HUES48 (cell line): ENCODE measurements at regions not wholly inside any gene's neighbourhood (a gene's known extent, or its start where the extent isn't known, plus 50 kb on each side); places are given as distances from the start of the nearest gene placed in this dataset.

Source experiments
- H3K27ac ChIP-seq: one replicate; pipeline ENCODE4 v1.7.0; 2013; ENCODE audit warnings: low read depth, low read length, inconsistent platforms
- H3K27me3 ChIP-seq: 2 replicates; pipeline ENCODE4 v1.6.1; 2013; ENCODE audit warnings: mild to moderate bottlenecking, low read length; ENCODE audit not compliant: control insufficient read depth, insufficient read depth
- H3K36me3 ChIP-seq: 2 replicates; pipeline ENCODE4 v1.6.1; 2013; ENCODE audit warnings: low read length; ENCODE audit not compliant: control insufficient read depth, insufficient read depth
- H3K4me1 ChIP-seq: 2 replicates; pipeline ENCODE4 v1.6.1; 2013; ENCODE audit warnings: mild to moderate bottlenecking, low read length; ENCODE audit not compliant: control insufficient read depth, insufficient read depth
- H3K4me3 ChIP-seq: 2 replicates; pipeline ENCODE4 v1.5.1; 2013; ENCODE audit warnings: mild to moderate bottlenecking, low read depth, low read length
- H3K9ac ChIP-seq: 2 replicates; pipeline ENCODE4 v1.6.1; 2013; ENCODE audit warnings: mild to moderate bottlenecking, low read depth, low read length, moderate library complexity
- H3K9me3 ChIP-seq: 2 replicates; pipeline ENCODE4 v1.6.1; 2013; ENCODE audit warnings: low read length; ENCODE audit not compliant: control insufficient read depth, insufficient read depth

DNA sequence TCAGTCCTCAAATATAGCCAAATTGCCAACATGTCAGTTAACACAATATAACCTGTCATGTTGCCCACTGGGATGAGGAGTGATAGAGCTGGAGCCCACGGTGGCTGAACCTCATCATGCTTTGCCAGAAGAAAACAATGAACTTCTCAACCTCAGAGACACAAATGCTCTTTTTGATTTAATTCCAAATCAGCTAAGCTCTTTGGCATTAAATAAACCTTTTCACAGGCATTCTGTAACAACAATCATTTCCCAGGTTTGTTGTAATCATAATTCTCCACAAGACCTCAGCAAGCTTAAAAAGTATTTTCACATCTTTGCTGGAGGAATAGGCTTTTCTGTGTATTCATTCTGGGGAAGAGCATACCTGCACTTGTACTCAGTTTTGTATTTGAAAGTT lies 830.9 kb downstream of the MAT2B start:
- Histone ChIP-seq H3K4me1 (no peaks in the 10 kb centered on the region), H3K27ac (no peak overlapping the region), H3K36me3 (no peaks in the 10 kb centered on the region), H3K9ac (no peak overlapping the region), H3K27me3 (no peaks in the 10 kb centered on the region), H3K4me3 (no peak overlapping the region), H3K9me3 (no peaks in the 10 kb centered on the region)

GRCh38 chr5:164336906-164337305 lies 831.5 kb downstream of the MAT2B start:
- H3K9me3 ChIP-seq = no peaks in the 10 kb centered on the region
- H3K4me3 ChIP-seq = no peak overlapping the region
- no peak overlapping the region for H3K9ac ChIP-seq
- no peaks in the 10 kb centered on the region for H3K4me1 ChIP-seq
- H3K36me3 ChIP-seq = no peaks in the 10 kb centered on the region
- no peaks in the 10 kb centered on the region for H3K27me3 ChIP-seq
- H3K27ac ChIP-seq = no peak overlapping the region

DNA sequence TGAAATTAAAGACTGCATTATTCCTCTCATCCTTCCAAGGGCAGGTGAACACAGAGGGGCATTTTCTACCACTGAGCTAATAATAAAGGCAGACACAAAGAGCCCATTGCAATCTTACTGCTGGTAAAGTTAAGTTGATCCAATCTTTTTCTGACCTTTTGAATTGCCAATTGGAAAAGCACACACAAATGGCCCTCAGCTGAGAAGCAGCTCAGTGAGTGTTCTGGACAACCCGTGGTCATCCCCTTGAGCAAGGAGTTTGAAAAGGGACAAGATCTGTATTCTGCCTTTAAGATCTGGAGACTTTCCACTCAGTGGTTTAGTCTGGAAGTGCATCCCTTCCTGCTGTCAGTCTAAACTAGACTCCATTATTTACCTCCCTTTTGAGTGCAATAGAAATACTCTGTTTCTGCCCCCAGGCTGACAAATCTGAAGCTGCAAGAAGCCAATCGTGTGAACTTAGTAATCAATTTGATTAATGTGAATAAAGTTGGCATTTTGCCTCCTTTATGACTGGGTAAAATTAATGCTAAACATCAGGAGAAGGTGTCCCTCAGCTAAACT lies 835.7 kb downstream of the MAT2B start:
- Histone ChIP-seq H3K4me1 (no peaks in the 10 kb centered on the region), H3K27me3 (no peaks in the 10 kb centered on the region), H3K9me3 (no peaks in the 10 kb centered on the region), H3K27ac (no peak overlapping the region), H3K36me3 (no peaks in the 10 kb centered on the region), H3K4me3 (no peak overlapping the region), H3K9ac (no peak overlapping the region)

DNA sequence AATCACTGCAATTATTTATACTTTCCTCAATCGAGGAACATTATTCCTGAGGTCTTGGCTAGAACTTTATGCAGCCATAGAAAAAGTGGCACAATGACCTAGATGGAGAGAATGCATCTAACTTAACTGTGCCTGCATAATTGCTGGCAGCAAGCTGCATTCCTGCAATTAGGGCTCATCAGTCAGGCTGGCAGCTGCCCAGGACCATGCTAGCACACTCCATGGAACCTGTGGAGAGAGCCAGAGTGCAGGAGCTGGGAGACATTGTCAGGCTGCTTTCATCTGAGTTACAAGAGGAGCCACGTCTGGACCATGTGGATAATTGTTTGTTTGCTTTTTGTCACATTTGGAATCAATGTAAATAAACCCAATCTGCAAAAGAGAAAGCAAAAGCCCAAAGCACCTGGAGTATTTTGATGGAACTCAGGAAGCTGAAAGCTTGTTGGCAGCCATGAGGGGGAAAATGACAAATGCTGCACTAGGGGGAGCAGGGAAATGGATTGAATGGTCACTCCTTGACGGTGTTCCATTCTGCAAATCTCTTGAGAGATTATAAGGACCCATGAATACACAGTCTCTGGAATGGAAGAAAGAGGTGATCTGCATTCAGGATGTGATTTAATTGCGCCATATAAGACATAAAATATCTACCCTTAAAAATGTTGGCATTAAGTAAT lies 839.9 kb downstream of the MAT2B start:
- no peak overlapping the region for H3K4me3 ChIP-seq
- no peaks in the 10 kb centered on the region for H3K4me1 ChIP-seq
- no peaks in the 10 kb centered on the region for H3K27me3 ChIP-seq
- H3K27ac ChIP-seq = no peak overlapping the region
- H3K36me3 ChIP-seq = no peaks in the 10 kb centered on the region
- no peak overlapping the region for H3K9ac ChIP-seq
- H3K9me3 ChIP-seq = no peaks in the 10 kb centered on the region

DNA sequence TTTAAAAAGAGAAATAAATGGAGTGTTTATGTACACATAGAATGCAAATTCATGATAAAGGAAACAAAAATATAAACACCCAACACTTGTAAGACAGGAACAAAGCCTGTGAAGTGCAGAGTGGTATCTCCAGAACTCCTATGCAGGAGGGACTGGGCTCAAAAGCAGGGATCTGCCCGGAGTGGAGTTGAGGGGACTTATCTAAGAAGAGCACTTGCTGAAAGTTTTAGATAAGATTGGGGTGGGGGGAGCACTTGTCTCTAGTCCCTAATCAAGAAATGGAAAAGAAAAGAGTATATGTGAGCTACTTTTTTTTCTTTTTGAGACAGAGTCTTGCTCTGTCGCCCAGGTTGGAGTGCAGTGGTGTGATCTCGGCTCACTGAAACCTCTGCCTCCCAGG lies 840.4 kb downstream of the MAT2B start:
- no peak overlapping the region for H3K27ac ChIP-seq
- H3K4me1 ChIP-seq = no peaks in the 10 kb centered on the region
- no peaks in the 10 kb centered on the region for H3K27me3 ChIP-seq
- no peaks in the 10 kb centered on the region for H3K36me3 ChIP-seq
- no peak overlapping the region for H3K4me3 ChIP-seq
- H3K9ac ChIP-seq = no peak overlapping the region
- no peaks in the 10 kb centered on the region for H3K9me3 ChIP-seq

DNA sequence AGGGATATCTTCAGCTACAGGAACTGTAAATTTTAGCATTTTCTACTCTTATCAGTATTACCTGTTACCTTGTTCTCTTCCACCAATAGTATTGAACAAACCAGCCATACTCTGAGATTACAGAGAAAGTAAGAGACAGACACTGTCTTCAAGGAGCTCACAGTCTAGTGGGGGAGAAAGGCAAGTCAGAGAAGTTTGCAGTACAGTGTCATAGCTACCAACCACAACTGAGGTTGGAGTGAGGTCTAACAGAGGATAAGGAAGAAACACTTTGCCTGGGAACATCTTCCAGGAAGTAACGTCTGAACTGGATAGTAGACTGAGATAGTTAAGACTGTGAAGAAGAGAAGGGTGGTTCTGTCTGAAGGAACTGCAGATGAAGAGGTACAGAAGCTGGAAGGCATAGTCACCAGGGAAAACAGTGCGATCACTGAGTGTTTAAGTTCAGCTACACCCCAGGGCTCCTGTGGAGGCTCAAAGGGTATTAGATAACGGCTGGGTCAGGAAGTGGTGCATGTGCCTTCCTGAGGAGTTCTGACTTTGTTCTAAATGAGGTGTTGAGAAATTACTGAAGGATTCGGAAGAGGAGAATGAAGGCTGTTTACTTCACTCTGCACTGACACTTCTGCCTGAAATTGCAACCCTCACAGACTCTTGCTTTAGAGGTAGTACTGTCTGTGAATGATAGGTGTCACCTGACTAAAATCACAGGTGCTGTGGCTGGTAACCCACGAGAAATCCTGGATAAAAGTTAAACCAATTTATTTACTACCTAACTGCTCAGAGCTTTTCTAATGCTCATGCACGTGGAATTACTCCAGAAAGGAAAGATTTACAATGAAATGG lies 841.6 kb downstream of the MAT2B start:
- Histone ChIP-seq H3K36me3 (no peaks in the 10 kb centered on the region), H3K9ac (no peak overlapping the region), H3K27ac (no peak overlapping the region), H3K4me3 (no peak overlapping the region), H3K9me3 (no peaks in the 10 kb centered on the region), H3K27me3 (no peaks in the 10 kb centered on the region), H3K4me1 (no peaks in the 10 kb centered on the region)

DNA sequence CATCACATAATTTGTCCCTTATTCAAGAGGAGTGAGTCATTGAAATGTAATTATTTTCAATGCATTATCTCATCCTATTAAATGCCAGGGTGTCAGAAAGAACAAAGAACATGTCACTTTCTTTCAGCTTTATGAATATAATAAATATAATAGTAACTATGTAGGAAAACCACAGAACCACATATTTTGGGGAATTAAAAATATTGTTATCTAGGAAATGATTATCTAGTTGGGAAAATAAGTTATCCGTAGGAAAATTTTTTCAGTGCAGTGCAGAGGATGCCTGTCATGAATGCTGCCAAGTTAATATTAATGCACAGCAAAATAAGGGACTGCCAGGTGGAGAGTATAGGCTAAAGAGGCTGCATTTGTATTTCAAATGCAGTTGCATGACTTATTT lies 844.8 kb downstream of the MAT2B start:
- no peaks in the 10 kb centered on the region for H3K36me3 ChIP-seq
- H3K4me3 ChIP-seq = no peak overlapping the region
- no peak overlapping the region for H3K27ac ChIP-seq
- H3K27me3 ChIP-seq = no peaks in the 10 kb centered on the region
- no peaks in the 10 kb centered on the region for H3K9me3 ChIP-seq
- no peak overlapping the region for H3K9ac ChIP-seq
- H3K4me1 ChIP-seq = 0 out of 2 replicates have a peak, but pooled peaks cover 5% of the 10 kb centered on the region

DNA sequence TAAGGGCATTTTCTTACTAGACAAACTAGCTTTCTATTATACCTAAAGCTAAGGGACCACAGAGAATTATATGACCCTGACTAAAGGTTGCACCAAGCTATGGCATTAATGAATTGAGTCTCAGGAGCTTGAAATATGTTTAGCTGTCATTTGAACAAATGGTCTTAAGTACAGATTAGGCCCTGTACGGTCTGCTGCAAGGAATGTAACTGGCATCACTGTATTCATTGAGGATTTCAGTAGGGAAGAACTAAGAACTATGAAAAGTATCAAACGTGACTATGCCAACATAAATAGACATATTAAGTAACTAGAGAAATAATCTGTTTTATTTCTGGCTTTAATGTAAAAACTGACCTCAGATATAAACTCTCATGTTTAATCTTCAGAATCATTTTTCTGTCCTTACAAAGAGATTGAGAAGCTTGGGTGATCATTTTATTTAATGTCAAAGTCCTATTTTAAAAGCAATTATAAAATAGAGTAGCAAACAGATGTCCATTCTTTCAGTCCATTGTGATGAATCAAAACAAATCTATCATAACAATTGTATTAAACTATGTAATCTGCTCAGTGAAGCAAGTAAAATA lies 845.9 kb downstream of the MAT2B start:
- H3K27ac ChIP-seq = no peak overlapping the region
- H3K36me3 ChIP-seq = no peaks in the 10 kb centered on the region
- H3K9ac ChIP-seq = no peak overlapping the region
- H3K9me3 ChIP-seq = no peaks in the 10 kb centered on the region
- H3K4me1 ChIP-seq = 0 out of 2 replicates have a peak, but pooled peaks cover 5% of the 10 kb centered on the region
- H3K27me3 ChIP-seq = no peaks in the 10 kb centered on the region
- no peak overlapping the region for H3K4me3 ChIP-seq

- no peak overlapping the region for H3K9ac ChIP-seq
- H3K4me1 ChIP-seq = 0 out of 2 replicates have a peak, but pooled peaks cover 5% of the 10 kb centered on the region
- H3K9me3 ChIP-seq = no peaks in the 10 kb centered on the region
- H3K27ac ChIP-seq = no peak overlapping the region
- no peak overlapping the region for H3K4me3 ChIP-seq
- no peaks in the 10 kb centered on the region for H3K36me3 ChIP-seq
- no peaks in the 10 kb centered on the region for H3K27me3 ChIP-seq
These were observed 847.3 kb downstream of the MAT2B start for GRCh38 chr5:164352695-164353094.

- 0 out of 2 replicates have a peak, but pooled peaks cover 5% of the 10 kb centered on the region for H3K4me1 ChIP-seq
- no peaks in the 10 kb centered on the region for H3K9me3 ChIP-seq
- H3K36me3 ChIP-seq = no peaks in the 10 kb centered on the region
- no peak overlapping the region for H3K27ac ChIP-seq
- no peak overlapping the region for H3K4me3 ChIP-seq
- no peaks in the 10 kb centered on the region for H3K27me3 ChIP-seq
- no peak overlapping the region for H3K9ac ChIP-seq
These were observed 847.7 kb downstream of the MAT2B start for GRCh38 chr5:164353155-164353554.
